ENCODE measurements at regions not wholly inside any gene's neighbourhood (a gene's known extent, or its start where the extent isn't known, plus 50 kb on each side); places are given as distances from the start of the nearest gene placed in this dataset.

GRCh38 chr5:115375893-115376292 lies 79.4 kb upstream of the CCDC112 start (continued):
- TF ChIP-seq ELK1 (IDR thresholded peaks at IDR 0.05; ENCODE audit: borderline replicate concordance, low read depth, low read length): no peak

- H3K4me1 ChIP-seq (ENCODE audit: control insufficient read depth, insufficient read depth, low read length): peaks cover 4% of the 10 kb centered on the region
- H2AFZ ChIP-seq (replicated peaks; ENCODE audit: low read length, poor library complexity): no peak overlapping the region
- ChIA-PET POLR2A (ENCODE audit: unreplicated experiment) (no interaction called here), CTCF (interaction anchor here (0.6 to 1.6 kb wide), 3 partner anchors 64 to 167 kb away, joined by 3 to 6 read pairs (median 3); no protein-coding TSS in a partner anchor)
- H4K20me1 ChIP-seq (ENCODE audit: insufficient read depth, low read length): no peaks in the 10 kb centered on the region
- peak overlapping the region; percentile 39 for H2AK9ac ChIP-seq (replicated peaks; ENCODE audit: low read depth, low read length, poor library complexity)
- H3K14ac ChIP-seq (replicated peaks; ENCODE audit: low read depth, low read length): no peak overlapping the region
- no peak overlapping the region for H4K8ac ChIP-seq (ENCODE audit: low read depth in 2 of 2, low read length in 2 of 2)
- H3K27me3 ChIP-seq (ENCODE audit: control insufficient read depth, insufficient read depth, low read length): no peaks in the 10 kb centered on the region
- no CpG with 5 or more reads among the region's 3 CpGs for WGBS, 2 experiments (ENCODE audit: extremely low coverage in 2 of 2, insufficient read length in 1 of 2)
- H2BK15ac ChIP-seq (ENCODE audit: low read depth, low read length): no peak overlapping the region
- H4K5ac ChIP-seq (ENCODE audit: low read depth, low read length): no peak overlapping the region
- dilution Hi-C loops (cut with HindIII; ENCODE audit: low sequenced_read_pairs, unreplicated experiment) (no loop called here), intact Hi-C loops (cut with micrococcal nuclease) (no loop called here), in situ Hi-C loops (cut with MboI; ENCODE audit: low sequenced_read_pairs) (no loop called here)
- H3K18ac ChIP-seq (ENCODE audit: low read depth, low read length): no peak overlapping the region
- ATAC-seq (ENCODE audit: low read depth) (no peak), DNase-seq (no peak)
- H3K9ac ChIP-seq (ENCODE audit: low read depth, low read length): no peak overlapping the region
- no TSS peak for BruUV-seq (replicated peaks)
- no peak overlapping the region for H3K4ac ChIP-seq (ENCODE audit: low read depth, low read length)
- H3K23ac ChIP-seq (ENCODE audit: low read depth, low read length): no peak overlapping the region
- no peak overlapping the region for H2BK20ac ChIP-seq (ENCODE audit: low read depth, low read length)
- no peak overlapping the region for H3K27ac ChIP-seq (ENCODE audit: insufficient read depth, low read length)
- H4K91ac ChIP-seq (ENCODE audit: insufficient read depth, low read depth, low read length): peak overlapping the region; percentile 12; the same call in 1 of the 2 replicates
- H3K56ac ChIP-seq (ENCODE audit: extremely low read depth, insufficient read depth, low read length): no peak overlapping the region
- no peak overlapping the region for H3K4me3 ChIP-seq (ENCODE audit: insufficient read depth, low read depth, low read length)
- H3K36me3 ChIP-seq (ENCODE audit: control insufficient read depth, insufficient read depth, low read length): no peaks in the 10 kb centered on the region
- H3K9me3 ChIP-seq (ENCODE audit: control insufficient read depth, insufficient read depth, low read length): no peaks in the 10 kb centered on the region
- no peaks in the 10 kb centered on the region for H3K79me1 ChIP-seq (ENCODE audit: low read depth in 1 of 2, low read length in 2 of 2)
- H2BK5ac ChIP-seq (ENCODE audit: low read depth, low read length, poor library complexity, severe bottlenecking): no peak overlapping the region
- no peak overlapping the region for H2AK5ac ChIP-seq (ENCODE audit: low read depth, low read length)
- H3K4me2 ChIP-seq (ENCODE audit: low read depth, low read length): no peak overlapping the region
- H2BK120ac ChIP-seq (ENCODE audit: low read depth, low read length): no peak overlapping the region
- H3K9me1 ChIP-seq (ENCODE audit: insufficient read depth, low read length): peaks cover 4% of the 10 kb centered on the region; the same call in 1 of the 2 replicates
- TF ChIP-seq BHLHE40 (IDR thresholded peaks at IDR 0.05; ENCODE audit: low read depth, low read length): no peak
- TF ChIP-seq RFX5 (IDR thresholded peaks at IDR 0.05; ENCODE audit: low read depth, low read length): no peak
- TF ChIP-seq SMC3 (IDR thresholded peaks at IDR 0.05; ENCODE audit: low read depth, low read length): no peak
Measured at GRCh38 chr5:115374057-115374775, 77.8 kb upstream of the CCDC112 start.

Measured in IMR-90 (cell line).